Cardiac fibroblast (primary cell): ENCODE measurements at regions not wholly inside any gene's neighbourhood (a gene's known extent, or its start where the extent isn't known, plus 50 kb on each side); places are given as distances from the start of the nearest gene placed in this dataset.

Experiments used
- DNase-seq, 2 donors: peaks; one replicate each; pipeline versions ENCODE4 v3.0.0 to v3.0.0-alpha.2; 2010; ENCODE audit warnings: low read depth in 2 of 2
- H3K4me3 ChIP-seq, 2 donors: replicated peaks in 1 of 2; 1 replicate in 1 of 2; 2 replicates in 1 of 2; pipeline ENCODE4 v1.5.1; 2011; ENCODE audit warnings: low read depth in 2 of 2, low read length in 2 of 2, mild to moderate bottlenecking in 2 of 2, moderate library complexity in 1 of 2
- CTCF ChIP-seq: IDR thresholded peaks from one replicate; pipeline ENCODE4 v1.5.1; 2011; ENCODE audit warnings: low read depth, mild to moderate bottlenecking, low read length, inconsistent platforms

DNA sequence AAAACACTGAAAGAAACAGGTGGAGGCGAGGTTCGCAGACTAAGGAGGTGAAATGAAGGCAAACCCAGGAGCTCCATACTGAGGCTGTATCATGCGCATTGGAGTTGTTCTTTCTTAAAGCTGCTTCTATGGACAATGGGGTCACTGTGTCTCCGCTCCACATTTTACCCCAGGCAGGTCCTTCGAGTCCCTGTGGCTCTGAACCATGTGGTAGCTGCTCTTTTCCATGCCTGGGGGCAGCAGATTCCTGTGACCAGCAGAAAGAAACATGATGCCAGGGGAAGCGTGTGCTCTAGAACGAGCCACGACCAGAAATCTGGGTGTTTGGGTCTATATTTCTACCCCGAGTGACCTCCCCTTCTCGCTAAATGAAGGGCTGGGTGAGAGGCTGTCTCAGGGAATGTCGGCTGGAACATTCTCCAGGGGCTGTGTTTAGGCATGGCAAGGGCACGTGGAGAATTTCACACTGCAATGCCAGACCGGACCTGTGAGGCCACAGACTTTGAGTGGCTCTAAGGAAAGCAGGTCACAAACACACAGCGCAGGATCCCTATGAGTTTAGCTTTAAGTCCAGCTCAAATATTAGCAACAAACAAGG lies 95.7 kb upstream of the IRS2 start:
- H3K4me3 ChIP-seq: no peak overlapping the region
- DNase-seq: no peak
- no peak for TF ChIP-seq CTCF

GRCh38 chr13:109881347-109881725 lies 95.0 kb upstream of the IRS2 start:
- no peak for DNase-seq
- TF ChIP-seq CTCF: no peak
- no peak overlapping the region for H3K4me3 ChIP-seq

- no peak for TF ChIP-seq CTCF
- DNase-seq: no peak
- H3K4me3 ChIP-seq: no peak overlapping the region
Measured at GRCh38 chr13:109880371-109881346, 94.3 kb upstream of the IRS2 start.

DNA sequence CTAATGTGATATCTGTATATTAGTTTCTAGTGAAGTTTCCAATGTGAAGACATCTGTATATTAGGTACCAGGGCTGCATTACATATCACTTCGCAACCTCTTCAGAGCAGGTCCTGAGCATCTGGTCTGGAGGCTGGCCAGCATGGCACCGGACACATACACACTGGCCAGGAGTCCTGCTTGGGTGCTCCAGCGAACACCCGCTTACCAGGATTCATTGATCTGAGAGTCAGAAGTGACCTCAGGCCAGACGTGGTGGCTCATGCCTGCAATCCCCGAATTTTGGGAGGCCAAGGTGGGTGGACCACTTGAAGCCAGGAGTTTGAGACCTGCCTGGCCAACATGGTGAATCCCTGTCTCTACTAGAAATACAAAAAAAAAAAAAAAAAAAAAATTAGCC lies 93.0 kb upstream of the IRS2 start:
- no peak for TF ChIP-seq CTCF
- H3K4me3 ChIP-seq: no peak overlapping the region
- DNase-seq: no peak

DNA sequence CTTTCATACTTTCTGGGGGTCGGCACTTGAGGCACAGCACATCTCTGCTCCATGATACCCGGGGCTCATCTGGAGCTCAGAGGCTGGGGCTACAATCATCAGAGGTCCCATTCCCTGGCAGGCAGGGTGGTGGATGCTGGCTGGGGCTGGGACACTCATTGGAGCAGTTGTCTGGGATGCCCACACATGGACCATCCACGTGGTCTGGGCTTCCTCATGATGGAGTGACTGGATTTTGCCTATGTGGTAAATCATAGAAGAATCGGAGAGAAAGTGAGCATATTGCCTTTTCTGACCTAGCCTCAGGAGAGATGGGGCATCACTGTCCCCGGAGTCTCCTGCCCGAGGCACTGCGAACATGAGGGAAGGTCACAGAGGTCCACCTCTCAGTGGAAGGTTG lies 91.4 kb upstream of the IRS2 start:
- DNase-seq: no peak
- no peak for TF ChIP-seq CTCF
- H3K4me3 ChIP-seq: no peak overlapping the region

DNA sequence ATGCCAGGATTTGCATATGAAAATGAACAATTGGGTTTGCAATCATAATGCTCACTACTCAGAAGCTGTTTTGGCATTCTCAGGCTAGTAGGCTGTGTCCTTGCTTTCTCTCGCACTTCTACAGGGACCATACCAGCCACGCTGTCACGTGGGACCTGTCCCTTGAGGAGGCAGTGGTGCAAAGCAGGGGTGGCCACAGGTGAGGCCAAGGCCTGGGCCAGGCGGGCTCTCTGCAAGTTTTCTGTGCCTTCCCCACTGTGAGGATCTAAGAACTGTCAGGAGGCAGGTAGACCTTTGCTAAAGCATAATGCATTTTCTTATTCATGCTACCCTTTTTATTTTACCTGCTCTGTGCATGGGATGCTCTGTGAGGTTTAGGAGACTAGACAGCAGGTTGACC lies 89.4 kb upstream of the IRS2 start:
- no peak overlapping the region for H3K4me3 ChIP-seq
- TF ChIP-seq CTCF: no peak
- no peak for DNase-seq
